Right lung (tissue), 2 donors: ENCODE measurements at regions not wholly inside any gene's neighbourhood (a gene's known extent, or its start where the extent isn't known, plus 50 kb on each side); places are given as distances from the start of the nearest gene placed in this dataset.

ENCODE experiments used
- DNase-seq, 2 donors: peaks; one replicate each; pipeline ENCODE4 v3.0.0-alpha.2; 2013

- DNase-seq, result no peak
Observed at GRCh38 chr3:152193673-152194267, 75.0 kb upstream of the MBNL1 start.

- no peak for DNase-seq
Observed at GRCh38 chr3:152195206-152195605, 73.5 kb upstream of the MBNL1 start.

GRCh38 chr3:152196782-152197181 is 71.9 kb upstream of the MBNL1 start:
- no peak for DNase-seq

- DNase-seq, result no peak
Observed at GRCh38 chr3:152197451-152197850, 71.3 kb upstream of the MBNL1 start.

GRCh38 chr3:152197937-152198336 is 70.8 kb upstream of the MBNL1 start:
- DNase-seq, result no peak

GRCh38 chr3:152198665-152199064 is 70.1 kb upstream of the MBNL1 start:
- no peak for DNase-seq

GRCh38 chr3:152199102-152199840 is 69.5 kb upstream of the MBNL1 start:
- DNase-seq, result no peak

GRCh38 chr3:152200476-152201420 is 68.0 kb upstream of the MBNL1 start:
- no peak for DNase-seq

- DNase-seq, result no peak
Observed at GRCh38 chr3:152202976-152203626, 65.6 kb upstream of the MBNL1 start.

GRCh38 chr3:152203652-152204051 is 65.1 kb upstream of the MBNL1 start:
- DNase-seq, result no peak

GRCh38 chr3:152204218-152204617 is 64.5 kb upstream of the MBNL1 start:
- no peak for DNase-seq

- no peak for DNase-seq
Observed at GRCh38 chr3:152205097-152205593, 63.6 kb upstream of the MBNL1 start.

- no peak for DNase-seq
Observed at GRCh38 chr3:152206243-152206760, 62.4 kb upstream of the MBNL1 start.

- no peak for DNase-seq
Observed at GRCh38 chr3:152208439-152208838, 60.3 kb upstream of the MBNL1 start.

GRCh38 chr3:152209060-152209459 is 59.7 kb upstream of the MBNL1 start:
- no peak for DNase-seq

- no peak for DNase-seq
Observed at GRCh38 chr3:152209776-152210175, 59.0 kb upstream of the MBNL1 start.

- DNase-seq, result no peak
Observed at GRCh38 chr3:152210697-152211096, 58.0 kb upstream of the MBNL1 start.

GRCh38 chr3:152211655-152212054 is 57.1 kb upstream of the MBNL1 start:
- no peak for DNase-seq

- DNase-seq, result no peak
Observed at GRCh38 chr3:152213203-152213602, 55.5 kb upstream of the MBNL1 start.

GRCh38 chr3:152213938-152214337 is 54.8 kb upstream of the MBNL1 start:
- DNase-seq, result no peak
